ENCODE measurements at regions not wholly inside any gene's neighbourhood (a gene's known extent, or its start where the extent isn't known, plus 50 kb on each side); places are given as distances from the start of the nearest gene placed in this dataset.

DNA sequence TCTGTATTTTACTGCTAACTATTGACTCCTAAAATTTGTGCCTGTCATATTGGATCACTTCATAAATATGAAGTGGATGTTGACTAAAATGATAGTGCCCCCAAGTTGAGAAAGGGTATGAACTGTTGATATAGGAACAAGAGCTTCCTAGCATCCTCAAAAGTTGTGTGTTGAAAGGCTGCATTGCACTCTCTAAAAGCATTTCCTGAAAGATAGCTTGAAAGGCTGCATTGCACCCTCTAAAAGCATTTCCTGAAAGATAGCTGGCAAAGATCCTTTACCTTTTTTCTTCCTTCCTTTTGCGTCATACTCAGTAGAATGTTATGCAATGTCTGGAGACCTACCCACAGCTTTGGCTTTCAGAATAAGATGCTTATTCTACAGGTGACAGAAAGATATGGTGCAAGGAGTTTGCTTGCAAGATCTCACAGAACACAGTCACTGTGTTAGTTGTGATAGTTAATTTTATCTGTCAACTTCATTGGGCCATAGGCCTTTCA is 274.6 kb upstream of the GALNTL6 start:
- no peaks in the 10 kb centered on the region for H3K4me1 ChIP-seq (ENCODE audit: insufficient read depth, low read length)
- H3K27me3 ChIP-seq (ENCODE audit: insufficient read depth, low read length): no peaks in the 10 kb centered on the region
- no peak for DNase-seq (ENCODE audit: insufficient read length, low spot score, missing footprints)
- no peaks in the 10 kb centered on the region for H3K36me3 ChIP-seq (ENCODE audit: insufficient read depth, low read length)
- TF ChIP-seq, protein P1, sequence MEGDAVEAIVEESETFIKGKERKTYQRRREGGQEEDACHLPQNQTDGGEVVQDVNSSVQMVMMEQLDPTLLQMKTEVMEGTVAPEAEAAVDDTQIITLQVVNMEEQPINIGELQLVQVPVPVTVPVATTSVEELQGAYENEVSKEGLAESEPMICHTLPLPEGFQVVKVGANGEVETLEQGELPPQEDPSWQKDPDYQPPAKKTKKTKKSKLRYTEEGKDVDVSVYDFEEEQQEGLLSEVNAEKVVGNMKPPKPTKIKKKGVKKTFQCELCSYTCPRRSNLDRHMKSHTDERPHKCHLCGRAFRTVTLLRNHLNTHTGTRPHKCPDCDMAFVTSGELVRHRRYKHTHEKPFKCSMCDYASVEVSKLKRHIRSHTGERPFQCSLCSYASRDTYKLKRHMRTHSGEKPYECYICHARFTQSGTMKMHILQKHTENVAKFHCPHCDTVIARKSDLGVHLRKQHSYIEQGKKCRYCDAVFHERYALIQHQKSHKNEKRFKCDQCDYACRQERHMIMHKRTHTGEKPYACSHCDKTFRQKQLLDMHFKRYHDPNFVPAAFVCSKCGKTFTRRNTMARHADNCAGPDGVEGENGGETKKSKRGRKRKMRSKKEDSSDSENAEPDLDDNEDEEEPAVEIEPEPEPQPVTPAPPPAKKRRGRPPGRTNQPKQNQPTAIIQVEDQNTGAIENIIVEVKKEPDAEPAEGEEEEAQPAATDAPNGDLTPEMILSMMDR (IDR thresholded peaks at IDR 0.05; ENCODE audit: extremely low read depth, low read depth, low read length): no peak
- H3K4me2 ChIP-seq (ENCODE audit: insufficient read depth, low read length): no peak overlapping the region
- no peak overlapping the region for H3K27ac ChIP-seq (ENCODE audit: low read depth, low read length)
- no peak overlapping the region for H2AFZ ChIP-seq (ENCODE audit: low read length)
- no peaks in the 10 kb centered on the region for H3K79me2 ChIP-seq (ENCODE audit: insufficient read depth, low read length)
- no peaks in the 10 kb centered on the region for H3K9me3 ChIP-seq (ENCODE audit: low read depth, low read length)
- H4K20me1 ChIP-seq (ENCODE audit: insufficient read depth, low read length): no peaks in the 10 kb centered on the region
- H3K4me3 ChIP-seq (ENCODE audit: insufficient read depth, low read length): no peak overlapping the region

DNA sequence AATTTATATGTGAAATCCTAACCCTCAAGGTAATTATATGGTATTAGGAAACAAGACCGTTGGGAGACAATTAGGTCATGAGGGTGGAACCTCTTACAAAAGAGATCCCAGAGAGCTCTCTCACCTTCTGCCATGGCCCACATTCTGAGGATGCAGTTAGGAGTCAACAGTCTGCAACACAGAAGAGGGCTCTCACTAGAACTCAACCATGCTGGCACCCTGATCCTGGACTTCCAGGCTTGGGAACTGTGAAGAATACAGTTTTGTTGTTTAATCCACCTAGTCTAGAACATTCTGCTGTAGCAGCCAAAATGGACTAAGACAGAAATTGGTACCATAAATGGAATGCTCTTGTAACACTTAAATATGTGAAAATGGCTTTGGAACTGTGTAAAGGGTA is 278.8 kb upstream of the GALNTL6 start:
- no peaks in the 10 kb centered on the region for H3K9me3 ChIP-seq (ENCODE audit: low read depth, low read length)
- no peaks in the 10 kb centered on the region for H3K79me2 ChIP-seq (ENCODE audit: insufficient read depth, low read length)
- no peak overlapping the region for H3K27ac ChIP-seq (ENCODE audit: low read depth, low read length)
- H3K4me2 ChIP-seq (ENCODE audit: insufficient read depth, low read length): no peak overlapping the region
- H3K27me3 ChIP-seq (ENCODE audit: insufficient read depth, low read length): no peaks in the 10 kb centered on the region
- H2AFZ ChIP-seq (ENCODE audit: low read length): no peak overlapping the region
- TF ChIP-seq, protein P1 (IDR thresholded peaks at IDR 0.05; ENCODE audit: extremely low read depth, low read depth, low read length): no peak
- no peaks in the 10 kb centered on the region for H3K4me1 ChIP-seq (ENCODE audit: insufficient read depth, low read length)
- H3K4me3 ChIP-seq (ENCODE audit: insufficient read depth, low read length): no peak overlapping the region
- H3K36me3 ChIP-seq (ENCODE audit: insufficient read depth, low read length): no peaks in the 10 kb centered on the region
- no peak for DNase-seq (ENCODE audit: insufficient read length, low spot score, missing footprints)
- no peaks in the 10 kb centered on the region for H4K20me1 ChIP-seq (ENCODE audit: insufficient read depth, low read length)

DNA sequence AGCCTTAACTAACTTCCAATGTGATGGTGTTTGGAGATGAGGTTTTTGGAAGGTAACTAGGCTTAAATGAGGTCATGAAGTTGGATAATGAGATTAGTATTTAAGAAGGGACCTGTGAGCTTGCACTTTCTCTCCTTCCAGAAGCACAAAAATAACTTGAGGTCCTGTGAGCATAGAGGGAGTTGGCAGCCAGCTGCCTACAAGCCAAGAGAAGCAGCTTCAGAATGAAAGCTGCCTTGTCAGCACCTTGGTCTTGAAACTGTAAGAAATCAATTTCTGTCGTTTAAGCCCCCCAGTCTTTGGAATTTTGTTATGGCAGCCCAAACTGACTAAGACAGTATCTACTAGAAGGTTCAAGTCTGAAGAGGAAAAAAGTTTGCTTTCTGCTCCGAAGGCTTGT is 280.2 kb upstream of the GALNTL6 start:
- TF ChIP-seq, protein P1 (IDR thresholded peaks at IDR 0.05; ENCODE audit: extremely low read depth, low read depth, low read length): no peak
- H2AFZ ChIP-seq (ENCODE audit: low read length): no peak overlapping the region
- H3K27ac ChIP-seq (ENCODE audit: low read depth, low read length): no peak overlapping the region
- DNase-seq (ENCODE audit: insufficient read length, low spot score, missing footprints): no peak
- no peak overlapping the region for H3K4me3 ChIP-seq (ENCODE audit: insufficient read depth, low read length)
- no peaks in the 10 kb centered on the region for H3K4me1 ChIP-seq (ENCODE audit: insufficient read depth, low read length)
- no peaks in the 10 kb centered on the region for H3K9me3 ChIP-seq (ENCODE audit: low read depth, low read length)
- H3K79me2 ChIP-seq (ENCODE audit: insufficient read depth, low read length): no peaks in the 10 kb centered on the region
- no peaks in the 10 kb centered on the region for H4K20me1 ChIP-seq (ENCODE audit: insufficient read depth, low read length)
- H3K27me3 ChIP-seq (ENCODE audit: insufficient read depth, low read length): no peaks in the 10 kb centered on the region
- H3K4me2 ChIP-seq (ENCODE audit: insufficient read depth, low read length): no peak overlapping the region
- no peaks in the 10 kb centered on the region for H3K36me3 ChIP-seq (ENCODE audit: insufficient read depth, low read length)

DNA sequence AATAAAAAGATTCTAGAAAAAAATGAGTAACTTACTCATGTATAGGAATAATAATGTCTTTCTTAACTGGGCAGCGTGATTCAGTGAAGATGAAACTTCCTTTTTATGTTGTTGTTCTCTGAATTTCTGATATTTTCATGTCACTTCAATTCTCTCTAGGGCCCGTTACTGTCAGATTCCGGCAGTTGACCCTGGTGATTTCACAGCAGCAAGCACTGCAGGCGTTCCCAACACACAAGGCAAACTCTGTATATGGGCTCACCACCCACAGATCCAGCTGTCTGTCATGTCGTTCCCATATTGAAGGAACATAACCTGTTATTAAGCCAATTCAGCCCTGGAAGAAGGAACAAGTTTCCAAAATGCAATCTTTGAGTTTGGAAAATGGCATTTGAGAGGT is 288.3 kb upstream of the GALNTL6 start:
- Histone ChIP-seq H3K36me3 (ENCODE audit: insufficient read depth, low read length) (no peaks in the 10 kb centered on the region), H4K20me1 (ENCODE audit: insufficient read depth, low read length) (no peaks in the 10 kb centered on the region), H3K4me3 (ENCODE audit: insufficient read depth, low read length) (no peak overlapping the region), H3K9me3 (ENCODE audit: low read depth, low read length) (no peaks in the 10 kb centered on the region), H3K79me2 (ENCODE audit: insufficient read depth, low read length) (no peaks in the 10 kb centered on the region), H3K4me2 (ENCODE audit: insufficient read depth, low read length) (no peak overlapping the region), H2AFZ (ENCODE audit: low read length) (no peak overlapping the region), H3K27me3 (ENCODE audit: insufficient read depth, low read length) (no peaks in the 10 kb centered on the region), H3K27ac (ENCODE audit: low read depth, low read length) (no peak overlapping the region), H3K4me1 (ENCODE audit: insufficient read depth, low read length) (no peaks in the 10 kb centered on the region)
- DNase-seq (ENCODE audit: insufficient read length, low spot score, missing footprints): no peak
- TF ChIP-seq, protein P1 (IDR thresholded peaks at IDR 0.05; ENCODE audit: extremely low read depth, low read depth, low read length): no peak

Measured in osteoblast (primary cell).